ENCODE measurements at regions not wholly inside any gene's neighbourhood (a gene's known extent, or its start where the extent isn't known, plus 50 kb on each side); places are given as distances from the start of the nearest gene placed in this dataset.

DNA sequence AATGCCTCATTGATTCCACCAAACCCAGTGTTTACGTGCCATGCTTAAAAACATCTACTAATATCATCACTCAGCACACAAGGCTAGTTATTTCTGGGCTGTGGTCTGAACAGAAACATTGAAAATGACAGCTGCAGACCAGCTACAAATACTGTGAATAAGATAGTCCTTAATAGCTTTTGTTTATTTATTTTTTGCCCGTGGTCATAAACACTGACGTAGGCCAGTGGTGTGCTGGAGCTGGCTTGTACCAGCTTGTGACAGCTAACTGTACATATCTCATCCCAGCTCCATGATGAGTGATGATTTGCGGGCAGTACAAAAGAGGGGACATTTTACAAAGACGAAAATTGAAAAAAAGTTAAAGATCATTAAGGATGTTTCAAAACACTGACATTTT lies 1057.0 kb downstream of the EPHA7 start:
- no peak for DNase-seq (ENCODE audit: low read depth in 1 of 2, low spot score in 2 of 2)
- 98% methylated on average over 5 of the region's 5 CpGs; no CpG with 5 or more reads in 1 of the 2 experiments for WGBS, 2 experiments (ENCODE audit: extremely low coverage in 1 of 2, insufficient coverage in 1 of 2, insufficient read length in 1 of 2, insufficient replicate concordance in 2 of 2, low coverage in 1 of 2, low lambda C conversion rate in 2 of 2, missing lambda C conversion rate in 1 of 2)

More for the DNA sequence above, 1057.0 kb downstream of the EPHA7 start:
- FAIRE-seq: no peak
- Histone ChIP-seq H3K23ac (ENCODE audit: insufficient read length) (no peak overlapping the region), H4K8ac (ENCODE audit: extremely low read depth, insufficient read depth, low read length) (no peak overlapping the region), H2AK5ac (ENCODE audit: low read depth, low read length) (no peak overlapping the region), H4K5ac (ENCODE audit: insufficient read length, low read depth, low read length) (no peak overlapping the region), H3K27ac (ENCODE audit: low read depth, low read length) (no peak overlapping the region), H2BK5ac (ENCODE audit: low read depth, low read length) (no peak overlapping the region), H2AFZ (ENCODE audit: low read length) (peak overlapping the region; percentile 39; the same call in 1 of the 2 replicates), H2BK12ac (ENCODE audit: low read depth, low read length) (no peak overlapping the region), H3K36me3 (ENCODE audit: control insufficient read depth in 2 of 4, insufficient read depth in 4 of 4, low read length in 3 of 4) (no peaks in the 10 kb centered on the region), H3K9ac (replicated peaks in 1 of 4; ENCODE audit: extremely low read depth in 1 of 4, low read depth in 3 of 4, low read length in 3 of 4) (no peak overlapping the region), H3K4ac (replicated peaks; ENCODE audit: insufficient read length, low read depth, low read length) (no peak overlapping the region), H3K79me2 (ENCODE audit: control insufficient read depth in 1 of 2, insufficient read depth in 2 of 2, low read length in 2 of 2) (no peaks in the 10 kb centered on the region), H3K27me3 (replicated peaks in 1 of 4; ENCODE audit: control insufficient read depth in 3 of 4, extremely low read depth in 1 of 4, insufficient read depth in 3 of 4, low read length in 3 of 4) (no peaks in the 10 kb centered on the region), H2BK15ac (ENCODE audit: low read length) (no peak overlapping the region), H3K4me2 (ENCODE audit: insufficient read depth in 1 of 2, low read depth in 2 of 2, low read length in 2 of 2) (no peak overlapping the region), H3K56ac (replicated peaks; ENCODE audit: insufficient read length, low read depth, low read length) (no peak overlapping the region), H3K23me2 (ENCODE audit: low read depth, low read length) (no peaks in the 10 kb centered on the region; the same call in 1 of the 2 replicates), H4K20me1 (replicated peaks in 1 of 2; ENCODE audit: control insufficient read depth in 1 of 2, insufficient read depth in 2 of 2, low read length in 2 of 2) (no peaks in the 10 kb centered on the region), H3K18ac (ENCODE audit: extremely low read depth, low read length) (no peak overlapping the region), H3K9me3 (ENCODE audit: insufficient read depth in 2 of 2, low read depth in 1 of 2, low read length in 1 of 2) (no peaks in the 10 kb centered on the region), H3K4me1 (replicated peaks in 1 of 4; ENCODE audit: control insufficient read depth in 3 of 4, insufficient read depth in 4 of 4, low read length in 3 of 4) (no peaks in the 10 kb centered on the region), H2BK120ac (replicated peaks; ENCODE audit: low read depth, low read length) (no peak overlapping the region), H4K91ac (replicated peaks; ENCODE audit: insufficient read length, low read length) (no peak overlapping the region), H3K14ac (ENCODE audit: insufficient read length) (no peak overlapping the region), H3K79me1 (ENCODE audit: low read depth, low read length) (no peaks in the 10 kb centered on the region), H3K4me3 (ENCODE audit: extremely low read depth in 1 of 4, insufficient read depth in 2 of 4, low read depth in 3 of 4, low read length in 4 of 4) (no peak overlapping the region), H2BK20ac (ENCODE audit: low read length) (no peak overlapping the region)
- ChIA-PET CTCF (ENCODE audit: partially characterized antibody) (interaction anchor here (1.3 kb wide), 1 partner anchor 9 kb away, joined by 5 read pairs; no protein-coding TSS in a partner anchor), POLR2A (ENCODE audit: partially characterized antibody) (no interaction called here)
- TF ChIP-seq RAD21 (IDR thresholded peaks at IDR 0.05 in 1 of 2, conservative IDR thresholded peaks at IDR 0.05 in 1 of 2; ENCODE audit: low read depth in 2 of 2, low read length in 2 of 2) (no peak), NANOG (IDR thresholded peaks at IDR 0.05; ENCODE audit: insufficient read depth, low read depth, low read length, poor library complexity, severe bottlenecking) (no peak), KDM1A (IDR thresholded peaks at IDR 0.05; ENCODE audit: borderline replicate concordance, low read length) (no peak), SAP30 (IDR thresholded peaks at IDR 0.05; ENCODE audit: insufficient read depth, insufficient replicate concordance, low read length) (no peak), TCF12 (IDR thresholded peaks at IDR 0.05; ENCODE audit: low read depth, low read length) (no peak)

All from H1 (cell line).